Liver (tissue), 8 donors: ENCODE measurements at regions not wholly inside any gene's neighbourhood (a gene's known extent, or its start where the extent isn't known, plus 50 kb on each side); places are given as distances from the start of the nearest gene placed in this dataset.

Experiments
- DNase-seq: peaks from one replicate; pipeline ENCODE4 v3.0.0-alpha.2; 2017; ENCODE audit warnings: low spot score
- H3K27ac ChIP-seq, 2 donors: one replicate each; pipeline ENCODE4 v1.7.0; 2013; ENCODE audit warnings: inconsistent platforms in 2 of 2, low read length in 2 of 2, control low read depth in 1 of 2, low read depth in 1 of 2, mild to moderate bottlenecking in 1 of 2
- H3K27me3 ChIP-seq, 4 donors: one replicate each; pipeline versions ENCODE4 v1.6.1 to v1.7.0; 2013; ENCODE audit warnings: low read length in 3 of 4, inconsistent platforms in 1 of 4, mild to moderate bottlenecking in 1 of 4, moderate library complexity in 1 of 4; ENCODE audit not compliant: control insufficient read depth in 4 of 4, insufficient read depth in 4 of 4
- H3K36me3 ChIP-seq, 4 donors: one replicate each; pipeline versions ENCODE4 v1.6.1 to v1.7.0; 2013; ENCODE audit warnings: low read length in 3 of 4, mild to moderate bottlenecking in 3 of 4, low read depth in 1 of 4, moderate library complexity in 1 of 4; ENCODE audit not compliant: control insufficient read depth in 4 of 4, insufficient read depth in 3 of 4
- H3K4me1 ChIP-seq, 4 donors: one replicate each; pipeline versions ENCODE4 v1.6.1 to v1.7.0; 2013; ENCODE audit warnings: low read length in 3 of 4, mild to moderate bottlenecking in 3 of 4, moderate library complexity in 1 of 4; ENCODE audit not compliant: control insufficient read depth in 4 of 4, insufficient read depth in 4 of 4
- H3K4me3 ChIP-seq, 3 donors: one replicate each; pipeline versions ENCODE4 v1.6.1 to v1.7.0; 2013; ENCODE audit warnings: low read length in 3 of 3, control low read depth in 1 of 3, low read depth in 1 of 3, mild to moderate bottlenecking in 1 of 3
- H3K9ac ChIP-seq, 2 donors: one replicate each; pipeline ENCODE4 v1.7.0; 2013; ENCODE audit warnings: low read length in 2 of 2, mild to moderate bottlenecking in 2 of 2, moderate library complexity in 2 of 2, control low read depth in 1 of 2, low read depth in 1 of 2
- H3K9me3 ChIP-seq, 4 donors: one replicate each; pipeline versions ENCODE4 v1.6.1 to v1.7.0; 2013; ENCODE audit warnings: low read length in 3 of 4; ENCODE audit not compliant: control insufficient read depth in 4 of 4
- CTCF ChIP-seq: fragments of 150-350 bp; IDR thresholded peaks from 2 replicates; pipeline ENCODE4 v1.5.1; 2017; ENCODE audit warnings: improper control_type of control experiment, low read depth, low read length; ENCODE audit not compliant: missing input control
- EGR1 ChIP-seq, 2 donors: IDR thresholded peaks; 2 replicates each; pipeline ENCODE4 v1.6.1; 2016 to 2018; ENCODE audit warnings: antibody characterized with exemption in 2 of 2, low read depth in 2 of 2
- FOXA1 ChIP-seq: IDR thresholded peaks from 2 replicates; pipeline ENCODE4 v1.6.1; 2016; ENCODE audit warnings: antibody characterized with exemption
- FOXA2 ChIP-seq: IDR thresholded peaks from 2 replicates; pipeline ENCODE4 v1.6.1; 2016; ENCODE audit warnings: antibody characterized with exemption
- GABPA ChIP-seq, 2 donors: IDR thresholded peaks in 1 of 2; conservative IDR thresholded peaks in 1 of 2; 2 replicates each; pipeline ENCODE4 v1.6.1; 2016; ENCODE audit warnings: antibody characterized with exemption in 2 of 2, mild to moderate bottlenecking in 1 of 2, moderate library complexity in 1 of 2
- HNF4A ChIP-seq, 2 donors: conservative IDR thresholded peaks; 2 replicates each; pipeline ENCODE4 v1.6.1; 2016; ENCODE audit warnings: antibody characterized with exemption in 2 of 2, mild to moderate bottlenecking in 2 of 2
- HNF4G ChIP-seq: IDR thresholded peaks from 2 replicates; pipeline ENCODE4 v1.6.1; 2016; ENCODE audit warnings: antibody characterized with exemption
- JUND ChIP-seq, 2 donors: IDR thresholded peaks; 2 replicates each; pipeline ENCODE4 v1.6.1; 2016; ENCODE audit warnings: antibody characterized with exemption in 2 of 2
- NR2F2 ChIP-seq: IDR thresholded peaks from 2 replicates; pipeline ENCODE4 v1.6.1; 2016; ENCODE audit warnings: antibody characterized with exemption
- RAD21 ChIP-seq, 2 donors: IDR thresholded peaks; 2 replicates each; pipeline ENCODE4 v1.6.1; 2016; ENCODE audit warnings: antibody characterized with exemption in 2 of 2, mild to moderate bottlenecking in 2 of 2
- RXRA ChIP-seq, 2 donors: IDR thresholded peaks; 2 replicates each; pipeline ENCODE4 v1.6.1; 2017 to 2018; ENCODE audit warnings: antibody characterized with exemption in 2 of 2, mild to moderate bottlenecking in 1 of 2
- TAF1 ChIP-seq: conservative IDR thresholded peaks from 2 replicates; pipeline ENCODE4 v1.6.1; 2016; ENCODE audit warnings: antibody characterized with exemption, mild to moderate bottlenecking
- YY1 ChIP-seq: IDR thresholded peaks from 2 replicates; pipeline ENCODE4 v1.6.1; 2016; ENCODE audit warnings: antibody characterized with exemption, mild to moderate bottlenecking
- WGBS: extraction: QIAGEN DNeasy Blood & Tissue Kit; methylation state at CpG from one replicate; pipeline ENCODE4 v1.1.7; 2013; 5-methylcytosine and 5-hydroxymethylcytosine counted together
- TF ChIP-seq, protein P1 (sequence below): IDR thresholded peaks from 2 replicates; pipeline ENCODE4 v1.6.1; 2016; ENCODE audit warnings: antibody characterized with exemption
- TF ChIP-seq, protein P2 (sequence below): IDR thresholded peaks from 2 replicates; pipeline ENCODE4 v1.6.1; 2016; ENCODE audit warnings: antibody characterized with exemption, mild to moderate bottlenecking
- TF ChIP-seq, protein P3 (sequence below): IDR thresholded peaks from 2 replicates; pipeline ENCODE4 v1.6.1; 2016; ENCODE audit warnings: antibody characterized with exemption
- TF ChIP-seq, protein P4 (sequence below): IDR thresholded peaks from 2 replicates; pipeline ENCODE4 v1.6.1; 2016; ENCODE audit warnings: antibody characterized with exemption
- donor health status: healthy.
- donor health status: healthy.
- donor health status: healthy.
- donor health status: healthy.
- donor health status: healthy.

GRCh38 chr5:2537378-2538145 lies 213.9 kb downstream of the IRX2 start:
- no peaks in the 10 kb centered on the region for H3K4me1 ChIP-seq
- TF ChIP-seq TAF1, result no peak
- no peak for TF ChIP-seq HNF4A (conservative IDR thresholded peaks at IDR 0.05)
- no peak for TF ChIP-seq NR2F2
- TF ChIP-seq, protein P1, sequence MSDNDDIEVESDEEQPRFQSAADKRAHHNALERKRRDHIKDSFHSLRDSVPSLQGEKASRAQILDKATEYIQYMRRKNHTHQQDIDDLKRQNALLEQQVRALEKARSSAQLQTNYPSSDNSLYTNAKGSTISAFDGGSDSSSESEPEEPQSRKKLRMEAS, result no peak
- TF ChIP-seq, protein P2, sequence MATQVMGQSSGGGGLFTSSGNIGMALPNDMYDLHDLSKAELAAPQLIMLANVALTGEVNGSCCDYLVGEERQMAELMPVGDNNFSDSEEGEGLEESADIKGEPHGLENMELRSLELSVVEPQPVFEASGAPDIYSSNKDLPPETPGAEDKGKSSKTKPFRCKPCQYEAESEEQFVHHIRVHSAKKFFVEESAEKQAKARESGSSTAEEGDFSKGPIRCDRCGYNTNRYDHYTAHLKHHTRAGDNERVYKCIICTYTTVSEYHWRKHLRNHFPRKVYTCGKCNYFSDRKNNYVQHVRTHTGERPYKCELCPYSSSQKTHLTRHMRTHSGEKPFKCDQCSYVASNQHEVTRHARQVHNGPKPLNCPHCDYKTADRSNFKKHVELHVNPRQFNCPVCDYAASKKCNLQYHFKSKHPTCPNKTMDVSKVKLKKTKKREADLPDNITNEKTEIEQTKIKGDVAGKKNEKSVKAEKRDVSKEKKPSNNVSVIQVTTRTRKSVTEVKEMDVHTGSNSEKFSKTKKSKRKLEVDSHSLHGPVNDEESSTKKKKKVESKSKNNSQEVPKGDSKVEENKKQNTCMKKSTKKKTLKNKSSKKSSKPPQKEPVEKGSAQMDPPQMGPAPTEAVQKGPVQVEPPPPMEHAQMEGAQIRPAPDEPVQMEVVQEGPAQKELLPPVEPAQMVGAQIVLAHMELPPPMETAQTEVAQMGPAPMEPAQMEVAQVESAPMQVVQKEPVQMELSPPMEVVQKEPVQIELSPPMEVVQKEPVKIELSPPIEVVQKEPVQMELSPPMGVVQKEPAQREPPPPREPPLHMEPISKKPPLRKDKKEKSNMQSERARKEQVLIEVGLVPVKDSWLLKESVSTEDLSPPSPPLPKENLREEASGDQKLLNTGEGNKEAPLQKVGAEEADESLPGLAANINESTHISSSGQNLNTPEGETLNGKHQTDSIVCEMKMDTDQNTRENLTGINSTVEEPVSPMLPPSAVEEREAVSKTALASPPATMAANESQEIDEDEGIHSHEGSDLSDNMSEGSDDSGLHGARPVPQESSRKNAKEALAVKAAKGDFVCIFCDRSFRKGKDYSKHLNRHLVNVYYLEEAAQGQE, result no peak
- TF ChIP-seq JUND (IDR thresholded peaks at IDR 0.05), result no peak
- TF ChIP-seq GABPA (IDR thresholded peaks at IDR 0.05 in 1 of 2, conservative IDR thresholded peaks at IDR 0.05 in 1 of 2), result no peak
- TF ChIP-seq FOXA2, result no peak
- TF ChIP-seq, protein P3, sequence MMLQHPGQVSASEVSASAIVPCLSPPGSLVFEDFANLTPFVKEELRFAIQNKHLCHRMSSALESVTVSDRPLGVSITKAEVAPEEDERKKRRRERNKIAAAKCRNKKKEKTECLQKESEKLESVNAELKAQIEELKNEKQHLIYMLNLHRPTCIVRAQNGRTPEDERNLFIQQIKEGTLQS, result no peak
- no peak for TF ChIP-seq RXRA (IDR thresholded peaks at IDR 0.05)
- H3K36me3 ChIP-seq, result no peaks in the 10 kb centered on the region
- H3K27ac ChIP-seq, result no peak overlapping the region
- 63% methylated on average over 27 of the region's 27 CpGs for WGBS
- H3K9me3 ChIP-seq, result peaks cover 0 to 3% (median 1%) of the 10 kb centered on the region in 4 donors
- no peak for DNase-seq
- H3K9ac ChIP-seq, result no peak overlapping the region
- no peak overlapping the region for H3K4me3 ChIP-seq
- no peaks in the 10 kb centered on the region for H3K27me3 ChIP-seq

DNA sequence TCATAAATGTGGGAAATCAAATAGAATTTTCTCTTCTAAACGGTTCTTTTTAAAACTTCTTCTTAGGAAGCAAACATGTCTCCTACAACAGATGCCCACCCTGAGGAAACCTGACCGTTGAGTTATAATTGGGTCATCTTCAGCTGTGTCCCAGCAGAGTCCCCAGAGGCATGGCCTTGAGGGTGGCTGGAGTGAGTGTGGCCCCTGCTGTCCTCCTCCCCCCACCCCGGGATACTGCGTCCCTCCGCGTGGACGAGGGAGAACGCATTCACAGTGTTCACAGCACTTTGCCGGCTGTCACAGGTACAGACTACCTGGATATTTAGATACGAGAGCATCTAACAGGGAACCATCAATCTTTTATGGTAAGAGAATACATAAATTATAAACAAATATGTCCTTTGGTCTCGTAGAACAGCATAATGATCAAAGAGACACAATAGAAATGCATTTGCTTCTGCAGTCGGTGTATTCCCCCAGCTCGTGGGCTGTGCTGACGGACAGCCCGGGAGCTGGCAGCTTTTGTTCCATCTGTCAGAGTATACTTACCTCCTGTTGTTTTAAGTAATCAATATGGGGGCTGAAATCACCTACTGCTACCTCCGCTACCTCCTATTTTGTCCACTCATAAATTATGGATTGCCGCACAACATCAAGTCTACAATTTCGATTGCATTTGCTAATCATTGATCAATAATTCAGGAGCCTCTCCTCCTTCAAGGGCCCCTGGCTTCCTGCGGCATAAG lies 214.7 kb downstream of the IRX2 start:
- no peak for DNase-seq
- H3K27me3 ChIP-seq, result no peaks in the 10 kb centered on the region
- 71% methylated on average over 19 of the region's 19 CpGs for WGBS
- no peaks in the 10 kb centered on the region for H3K4me1 ChIP-seq
- H3K9ac ChIP-seq, result no peak overlapping the region
- no peaks in the 10 kb centered on the region for H3K36me3 ChIP-seq
- no peak overlapping the region for H3K4me3 ChIP-seq
- H3K9me3 ChIP-seq, result peaks cover 0 to 3% (median 1%) of the 10 kb centered on the region in 4 donors
- no peak overlapping the region for H3K27ac ChIP-seq
- TF ChIP-seq, protein P4, sequence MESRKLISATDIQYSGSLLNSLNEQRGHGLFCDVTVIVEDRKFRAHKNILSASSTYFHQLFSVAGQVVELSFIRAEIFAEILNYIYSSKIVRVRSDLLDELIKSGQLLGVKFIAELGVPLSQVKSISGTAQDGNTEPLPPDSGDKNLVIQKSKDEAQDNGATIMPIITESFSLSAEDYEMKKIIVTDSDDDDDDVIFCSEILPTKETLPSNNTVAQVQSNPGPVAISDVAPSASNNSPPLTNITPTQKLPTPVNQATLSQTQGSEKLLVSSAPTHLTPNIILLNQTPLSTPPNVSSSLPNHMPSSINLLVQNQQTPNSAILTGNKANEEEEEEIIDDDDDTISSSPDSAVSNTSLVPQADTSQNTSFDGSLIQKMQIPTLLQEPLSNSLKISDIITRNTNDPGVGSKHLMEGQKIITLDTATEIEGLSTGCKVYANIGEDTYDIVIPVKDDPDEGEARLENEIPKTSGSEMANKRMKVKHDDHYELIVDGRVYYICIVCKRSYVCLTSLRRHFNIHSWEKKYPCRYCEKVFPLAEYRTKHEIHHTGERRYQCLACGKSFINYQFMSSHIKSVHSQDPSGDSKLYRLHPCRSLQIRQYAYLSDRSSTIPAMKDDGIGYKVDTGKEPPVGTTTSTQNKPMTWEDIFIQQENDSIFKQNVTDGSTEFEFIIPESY, result no peak
- TF ChIP-seq, protein P1, result no peak
- no peak for TF ChIP-seq NR2F2
- TF ChIP-seq RAD21 (IDR thresholded peaks at IDR 0.05), result no peak
- TF ChIP-seq, protein P2, result no peak
- no peak for TF ChIP-seq FOXA1
- no peak for TF ChIP-seq GABPA (IDR thresholded peaks at IDR 0.05 in 1 of 2, conservative IDR thresholded peaks at IDR 0.05 in 1 of 2)
- no peak for TF ChIP-seq JUND (IDR thresholded peaks at IDR 0.05)
- no peak for TF ChIP-seq YY1
- TF ChIP-seq FOXA2, result no peak
- TF ChIP-seq TAF1, result no peak
- no peak for TF ChIP-seq EGR1 (IDR thresholded peaks at IDR 0.05; ENCODE audit: low read depth in 2 of 2)
- no peak for TF ChIP-seq HNF4A (conservative IDR thresholded peaks at IDR 0.05)
- TF ChIP-seq, protein P3, result no peak
- TF ChIP-seq CTCF, result no peak
- TF ChIP-seq HNF4G, result no peak
